ENCODE measurements at regions not wholly inside any gene's neighbourhood (a gene's known extent, or its start where the extent isn't known, plus 50 kb on each side); places are given as distances from the start of the nearest gene placed in this dataset.

GRCh38 chr12:74897425-74898211 lies 312.0 kb downstream of the KCNC2 start:
- no peak for DNase-seq
- H3K27me3 ChIP-seq = no peaks in the 10 kb centered on the region
- H3K4me1 ChIP-seq = no peaks in the 10 kb centered on the region
- H3K27ac ChIP-seq = no peak overlapping the region
- no peaks in the 10 kb centered on the region for H3K9me3 ChIP-seq
- no peak overlapping the region for H3K4me3 ChIP-seq
- intact Hi-C loops (cut with DNase I; ENCODE audit: low total_unique reads) = no loop called here
- no peaks in the 10 kb centered on the region for H3K36me3 ChIP-seq
- TF ChIP-seq POLR2A (IDR thresholded peaks at IDR 0.05) = no peak
- no peak for TF ChIP-seq CTCF (IDR thresholded peaks at IDR 0.05)

GRCh38 chr12:74899031-74899829 lies 310.4 kb downstream of the KCNC2 start:
- Histone ChIP-seq H3K27ac (no peak overlapping the region), H3K9me3 (no peaks in the 10 kb centered on the region), H3K27me3 (no peaks in the 10 kb centered on the region), H3K4me1 (no peaks in the 10 kb centered on the region), H3K36me3 (no peaks in the 10 kb centered on the region), H3K4me3 (no peak overlapping the region)
- no peak for DNase-seq
- intact Hi-C loops (cut with DNase I; ENCODE audit: low total_unique reads) = no loop called here
- no peak for TF ChIP-seq POLR2A (IDR thresholded peaks at IDR 0.05)

DNA sequence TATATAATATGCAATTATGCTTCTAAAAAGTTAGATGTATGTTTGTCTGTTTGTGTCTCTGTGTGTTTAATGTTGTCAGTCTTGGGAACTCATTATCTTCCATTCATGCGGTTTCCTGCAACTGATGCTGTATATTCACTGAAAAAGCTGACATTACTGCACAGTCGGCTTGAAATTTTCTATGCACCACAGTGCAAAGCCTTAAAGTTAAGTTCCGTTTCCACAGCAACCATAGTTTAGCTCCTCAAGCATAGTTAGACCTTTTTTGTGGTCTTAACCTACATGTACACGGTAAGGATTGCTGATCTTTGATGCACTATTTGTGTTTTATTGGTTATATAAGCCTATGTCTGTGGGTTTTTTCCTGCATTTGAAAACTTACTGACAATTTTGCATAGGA lies 309.4 kb downstream of the KCNC2 start:
- Histone ChIP-seq H3K27me3 (no peaks in the 10 kb centered on the region), H3K4me3 (no peak overlapping the region), H3K9me3 (no peaks in the 10 kb centered on the region), H3K36me3 (no peaks in the 10 kb centered on the region), H3K27ac (no peak overlapping the region), H3K4me1 (no peaks in the 10 kb centered on the region)
- no peak for TF ChIP-seq POLR2A (IDR thresholded peaks at IDR 0.05)
- TF ChIP-seq CTCF (IDR thresholded peaks at IDR 0.05) = no peak
- intact Hi-C loops (cut with DNase I; ENCODE audit: low total_unique reads) = no loop called here
- no peak for DNase-seq

GRCh38 chr12:74903522-74903921 lies 306.1 kb downstream of the KCNC2 start:
- Histone ChIP-seq H3K36me3 (no peaks in the 10 kb centered on the region), H3K4me3 (no peak overlapping the region), H3K27me3 (no peaks in the 10 kb centered on the region), H3K27ac (no peak overlapping the region), H3K9me3 (no peaks in the 10 kb centered on the region), H3K4me1 (no peaks in the 10 kb centered on the region)
- intact Hi-C loops (cut with DNase I; ENCODE audit: low total_unique reads) = no loop called here
- no peak for TF ChIP-seq CTCF (IDR thresholded peaks at IDR 0.05)
- TF ChIP-seq POLR2A (IDR thresholded peaks at IDR 0.05) = no peak
- no peak for DNase-seq

GRCh38 chr12:74906224-74906623 lies 303.4 kb downstream of the KCNC2 start:
- no peaks in the 10 kb centered on the region for H3K4me1 ChIP-seq
- H3K27ac ChIP-seq = no peak overlapping the region
- no peak overlapping the region for H3K4me3 ChIP-seq
- H3K9me3 ChIP-seq = no peaks in the 10 kb centered on the region
- no peak for DNase-seq
- no peaks in the 10 kb centered on the region for H3K27me3 ChIP-seq
- intact Hi-C loops (cut with DNase I; ENCODE audit: low total_unique reads) = no loop called here
- H3K36me3 ChIP-seq = no peaks in the 10 kb centered on the region
- TF ChIP-seq POLR2A (IDR thresholded peaks at IDR 0.05) (no peak), CTCF (IDR thresholded peaks at IDR 0.05) (no peak)
